Transverse colon (tissue), 4 donors: ENCODE measurements at regions not wholly inside any gene's neighbourhood (a gene's known extent, or its start where the extent isn't known, plus 50 kb on each side); places are given as distances from the start of the nearest gene placed in this dataset.

Source experiments
- DNase-seq: peaks from one replicate; pipeline ENCODE4 v3.0.0-alpha.2; 2019
- H3K27ac ChIP-seq, 4 donors: fragments of 200-600 bp; sonication (generic); 2 replicates each; pipeline ENCODE4 v1.5.1; 2016 to 2018; ENCODE audit warnings: inconsistent platforms in 4 of 4
- H3K27me3 ChIP-seq: fragments of 200-600 bp; sonication (generic); 2 replicates; pipeline ENCODE4 v1.5.1; 2017; ENCODE audit warnings: inconsistent platforms
- H3K36me3 ChIP-seq, 4 donors: fragments of 200-600 bp; sonication (generic); 2 replicates each; pipeline ENCODE4 v1.5.1; 2017 to 2019; ENCODE audit warnings: inconsistent platforms in 4 of 4
- H3K4me1 ChIP-seq, 4 donors: fragments of 200-600 bp; sonication (generic); 2 replicates each; pipeline ENCODE4 v1.5.1; 2017 to 2020; ENCODE audit warnings: inconsistent platforms in 4 of 4
- H3K4me3 ChIP-seq, 4 donors: fragments of 200-600 bp; sonication (generic); 1 replicate in 1 of 4; 2 replicates in 3 of 4; pipeline versions ENCODE4 v1.5.1 to v1.6.1; 2017 to 2019; ENCODE audit warnings: inconsistent platforms in 4 of 4
- H3K9me3 ChIP-seq, 2 donors: fragments of 200-600 bp; sonication (generic); 2 replicates each; pipeline ENCODE4 v1.5.1; 2017 to 2019; ENCODE audit warnings: inconsistent platforms in 2 of 2
- CTCF ChIP-seq, 5 experiments: fragments of 200-600 bp in 3 of 5; fragments of 450-650 bp in 2 of 5; sonication (generic) in 3 of 5; IDR thresholded peaks; 1 replicate in 2 of 5; 2 replicates in 3 of 5; pipeline ENCODE4 v1.5.1; 2016 to 2017; ENCODE audit warnings: antibody characterized with exemption in 5 of 5, inconsistent platforms in 3 of 5, mild to moderate bottlenecking in 2 of 5, moderate library complexity in 1 of 5
- EP300 ChIP-seq: sonication (generic); formaldehyde crosslinking; IDR thresholded peaks from one replicate; pipeline ENCODE4 v1.6.1; 2017; ENCODE audit warnings: antibody characterized with exemption, low read depth
- POLR2A ChIP-seq: fragments of 450-650 bp; IDR thresholded peaks from one replicate; pipeline ENCODE4 v1.6.1; 2016; ENCODE audit warnings: antibody characterized with exemption, mild to moderate bottlenecking, moderate library complexity
- POLR2AphosphoS5 ChIP-seq, 3 donors: sonication (generic); formaldehyde crosslinking; IDR thresholded peaks; one replicate each; pipeline ENCODE4 v1.6.1; 2016; ENCODE audit warnings: antibody characterized with exemption in 3 of 3
- WGBS, 2 donors: methylation state at CpG; one replicate each; pipeline ENCODE4 v1.1.5; 2018; ENCODE audit warnings: low coverage in 1 of 2; 5-methylcytosine and 5-hydroxymethylcytosine counted together
- in situ Hi-C, 4 donors: fragments of 200-750 bp; cut with MboI; loops; one replicate each; pipeline versions ENCODE4 v1.15.0 to v1.15.1; 2017; ENCODE audit warnings: low sequenced_read_pairs in 3 of 4, low pct_ligation_motif_present in 1 of 4, low pct_unique_long_range_greater_than_20kb in 1 of 4
- intact Hi-C: fragments of 100-400 bp; cut with DNase I; formaldehyde crosslinking; loops from one replicate; pipeline ENCODE4 v1.15.1; 2023; ENCODE audit warnings: low total_unique reads

- in situ Hi-C loops (no loop called here), intact Hi-C loops (no loop called here)
- Histone ChIP-seq H3K27me3 (no peaks in the 10 kb centered on the region), H3K36me3 (no peaks in the 10 kb centered on the region), H3K4me3 (no peak overlapping the region), H3K27ac (no peak overlapping the region), H3K9me3 (no peaks in the 10 kb centered on the region), H3K4me1 (no peaks in the 10 kb centered on the region)
- no peak for DNase-seq
- TF ChIP-seq CTCF (IDR thresholded peaks at IDR 0.05) = no peak
- TF ChIP-seq EP300 = no peak
- TF ChIP-seq POLR2AphosphoS5 (IDR thresholded peaks at IDR 0.05) = no peak
- no peak for TF ChIP-seq POLR2A
- WGBS, 2 donors = 58 to 73% methylated on average over 2 of the region's 2 CpGs
These were observed 1226.1 kb downstream of the SI start for GRCh38 chr3:163852233-163852632.

GRCh38 chr3:163838769-163839168 lies 1239.5 kb downstream of the SI start:
- no peaks in the 10 kb centered on the region for H3K4me1 ChIP-seq
- 57 to 64% methylated on average over 2 to 4 of the region's 4 CpGs for WGBS, 2 donors
- intact Hi-C loops (no loop called here), in situ Hi-C loops (no loop called here)
- no peak overlapping the region for H3K27ac ChIP-seq
- no peak overlapping the region for H3K4me3 ChIP-seq
- no peaks in the 10 kb centered on the region for H3K27me3 ChIP-seq
- no peaks in the 10 kb centered on the region for H3K36me3 ChIP-seq
- DNase-seq = no peak
- H3K9me3 ChIP-seq = no peaks in the 10 kb centered on the region
- no peak for TF ChIP-seq POLR2A
- TF ChIP-seq EP300 = no peak
- no peak for TF ChIP-seq POLR2AphosphoS5 (IDR thresholded peaks at IDR 0.05)
- TF ChIP-seq CTCF (IDR thresholded peaks at IDR 0.05) = no peak

GRCh38 chr3:163832547-163832946 lies 1245.7 kb downstream of the SI start:
- intact Hi-C loops (no loop called here), in situ Hi-C loops (no loop called here)
- Histone ChIP-seq H3K27me3 (no peaks in the 10 kb centered on the region), H3K36me3 (no peaks in the 10 kb centered on the region), H3K4me1 (no peaks in the 10 kb centered on the region), H3K4me3 (no peak overlapping the region), H3K9me3 (no peaks in the 10 kb centered on the region), H3K27ac (no peak overlapping the region)
- TF ChIP-seq CTCF (IDR thresholded peaks at IDR 0.05) (no peak), EP300 (no peak), POLR2AphosphoS5 (IDR thresholded peaks at IDR 0.05) (no peak), POLR2A (no peak)
- DNase-seq = no peak
- WGBS, 2 donors = 52 to 71% methylated on average over 2 of the region's 2 CpGs

- no peak for DNase-seq
- H3K27ac ChIP-seq = no peak overlapping the region
- intact Hi-C loops = no loop called here
- TF ChIP-seq POLR2A (no peak), CTCF (IDR thresholded peaks at IDR 0.05) (no peak), EP300 (no peak), POLR2AphosphoS5 (IDR thresholded peaks at IDR 0.05) (no peak)
- in situ Hi-C loops = no loop called here
- 85 to 92% methylated on average over 1 of the region's 1 CpG for WGBS, 2 donors
- no peaks in the 10 kb centered on the region for H3K4me1 ChIP-seq
- H3K9me3 ChIP-seq = no peaks in the 10 kb centered on the region
- no peak overlapping the region for H3K4me3 ChIP-seq
- H3K27me3 ChIP-seq = no peaks in the 10 kb centered on the region
- H3K36me3 ChIP-seq = no peaks in the 10 kb centered on the region
These were observed 1256.5 kb downstream of the SI start for GRCh38 chr3:163821841-163822240.
